ENCODE measurements at regions not wholly inside any gene's neighbourhood (a gene's known extent, or its start where the extent isn't known, plus 50 kb on each side); places are given as distances from the start of the nearest gene placed in this dataset.

DNA sequence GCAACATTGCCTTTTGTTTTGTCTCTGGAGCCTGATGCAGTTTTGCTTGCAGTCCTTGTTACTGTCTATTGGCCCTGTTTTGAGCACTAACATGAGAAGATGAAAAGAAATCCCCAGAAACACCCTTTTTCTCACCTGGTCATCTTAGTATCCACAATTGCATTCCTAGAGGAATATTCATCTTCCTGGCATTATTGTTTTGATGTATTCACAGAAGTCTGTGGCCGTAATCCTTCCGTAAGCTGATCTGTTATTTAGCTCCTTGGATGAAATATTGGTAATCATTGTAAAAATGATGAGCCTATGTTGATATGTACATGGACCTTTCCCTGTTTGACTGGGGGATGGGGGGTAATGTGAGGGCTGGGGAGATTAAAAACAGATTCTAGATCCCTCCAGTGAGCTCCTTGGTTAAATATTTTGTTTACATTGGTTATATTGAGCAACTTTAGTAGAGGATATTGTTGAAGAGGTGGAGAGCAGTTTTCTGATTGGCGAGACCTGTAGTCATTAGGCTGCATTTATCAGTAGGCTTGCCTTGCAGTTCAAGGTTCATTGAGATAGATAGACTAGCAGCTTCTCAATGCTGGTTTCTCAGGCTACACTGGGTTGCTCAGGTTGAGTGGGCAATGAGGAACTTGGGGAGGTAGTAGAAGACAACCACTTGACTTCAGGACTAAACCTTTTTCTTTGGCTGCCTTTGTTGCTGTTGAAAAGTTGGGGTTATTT, 117.5 kb downstream of the MACIR start:
- Histone ChIP-seq H3K4me2 (ENCODE audit: low read length) (no peak overlapping the region), H3K27ac (ENCODE audit: low read length) (no peak overlapping the region), H3F3A (ENCODE audit: insufficient read depth, low read length, poor library complexity, severe bottlenecking) (no peaks in the 10 kb centered on the region), H3K9ac (ENCODE audit: low read length) (no peak overlapping the region), H3K36me3 (ENCODE audit: insufficient read depth, low read length) (no peaks in the 10 kb centered on the region), H3K9me2 (ENCODE audit: insufficient read depth, low read length) (no peaks in the 10 kb centered on the region), H3K79me2 (replicated peaks; ENCODE audit: insufficient read depth, low read length) (no peaks in the 10 kb centered on the region), H3K27me3 (ENCODE audit: insufficient read depth, low read depth, low read length) (no peaks in the 10 kb centered on the region), H3K4me3 (ENCODE audit: low read length) (no peak overlapping the region), H2AFZ (ENCODE audit: low read depth, low read length) (no peak overlapping the region), H3K9me3 (ENCODE audit: low read length) (no peaks in the 10 kb centered on the region), H4K20me1 (ENCODE audit: insufficient read depth) (no peaks in the 10 kb centered on the region)
- no peak for TF ChIP-seq TAF1 (IDR thresholded peaks at IDR 0.05; ENCODE audit: low read depth)
- no peak for TF ChIP-seq RAD21 (conservative IDR thresholded peaks at IDR 0.05)
- TF ChIP-seq REST (IDR thresholded peaks at IDR 0.05; ENCODE audit: borderline replicate concordance) = no peak
- no peak for TF ChIP-seq EP300 (conservative IDR thresholded peaks at IDR 0.05; ENCODE audit: poor library complexity, severe bottlenecking)
- TF ChIP-seq EZH2 (IDR thresholded peaks at IDR 0.05; ENCODE audit: borderline replicate concordance, insufficient read depth, low read length, poor library complexity, severe bottlenecking) = no peak
- no peak for TF ChIP-seq POLR2AphosphoS5 (IDR thresholded peaks at IDR 0.05)
- no peak for TF ChIP-seq MXI1 (conservative IDR thresholded peaks at IDR 0.05; ENCODE audit: poor library complexity, severe bottlenecking)
- TF ChIP-seq SMC3 (conservative IDR thresholded peaks at IDR 0.05; ENCODE audit: poor library complexity) = no peak
- TF ChIP-seq, protein P1, sequence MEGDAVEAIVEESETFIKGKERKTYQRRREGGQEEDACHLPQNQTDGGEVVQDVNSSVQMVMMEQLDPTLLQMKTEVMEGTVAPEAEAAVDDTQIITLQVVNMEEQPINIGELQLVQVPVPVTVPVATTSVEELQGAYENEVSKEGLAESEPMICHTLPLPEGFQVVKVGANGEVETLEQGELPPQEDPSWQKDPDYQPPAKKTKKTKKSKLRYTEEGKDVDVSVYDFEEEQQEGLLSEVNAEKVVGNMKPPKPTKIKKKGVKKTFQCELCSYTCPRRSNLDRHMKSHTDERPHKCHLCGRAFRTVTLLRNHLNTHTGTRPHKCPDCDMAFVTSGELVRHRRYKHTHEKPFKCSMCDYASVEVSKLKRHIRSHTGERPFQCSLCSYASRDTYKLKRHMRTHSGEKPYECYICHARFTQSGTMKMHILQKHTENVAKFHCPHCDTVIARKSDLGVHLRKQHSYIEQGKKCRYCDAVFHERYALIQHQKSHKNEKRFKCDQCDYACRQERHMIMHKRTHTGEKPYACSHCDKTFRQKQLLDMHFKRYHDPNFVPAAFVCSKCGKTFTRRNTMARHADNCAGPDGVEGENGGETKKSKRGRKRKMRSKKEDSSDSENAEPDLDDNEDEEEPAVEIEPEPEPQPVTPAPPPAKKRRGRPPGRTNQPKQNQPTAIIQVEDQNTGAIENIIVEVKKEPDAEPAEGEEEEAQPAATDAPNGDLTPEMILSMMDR (IDR thresholded peaks at IDR 0.05; ENCODE audit: poor library complexity, severe bottlenecking) = no peak

DNA sequence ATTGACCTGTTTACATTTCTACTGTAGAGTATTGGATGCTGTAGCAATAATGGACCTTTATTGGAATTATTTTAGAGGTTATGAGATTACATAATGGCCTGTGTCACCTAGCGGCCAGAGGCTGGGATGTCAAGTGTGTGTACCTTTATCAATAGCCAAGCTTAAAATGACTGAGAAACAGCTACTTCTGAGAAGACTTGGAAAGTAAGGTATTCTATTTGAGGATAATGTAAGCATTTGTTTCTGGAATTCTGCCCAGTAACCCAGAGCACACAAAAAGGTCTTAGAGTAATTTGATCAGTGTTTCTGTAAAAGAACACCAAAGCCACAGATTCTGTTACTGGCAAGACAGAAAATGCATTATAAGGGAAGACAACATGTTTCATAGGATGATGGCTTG, 116.8 kb downstream of the MACIR start:
- H3K27ac ChIP-seq (ENCODE audit: low read length) = no peak overlapping the region
- no peaks in the 10 kb centered on the region for H4K20me1 ChIP-seq (ENCODE audit: insufficient read depth)
- no peak overlapping the region for H3K4me3 ChIP-seq (ENCODE audit: low read length)
- no peaks in the 10 kb centered on the region for H3F3A ChIP-seq (ENCODE audit: insufficient read depth, low read length, poor library complexity, severe bottlenecking)
- no peaks in the 10 kb centered on the region for H3K79me2 ChIP-seq (replicated peaks; ENCODE audit: insufficient read depth, low read length)
- no peak overlapping the region for H3K4me2 ChIP-seq (ENCODE audit: low read length)
- H3K9ac ChIP-seq (ENCODE audit: low read length) = no peak overlapping the region
- no peaks in the 10 kb centered on the region for H3K9me3 ChIP-seq (ENCODE audit: low read length)
- H3K9me2 ChIP-seq (ENCODE audit: insufficient read depth, low read length) = no peaks in the 10 kb centered on the region
- no peak overlapping the region for H2AFZ ChIP-seq (ENCODE audit: low read depth, low read length)
- no peaks in the 10 kb centered on the region for H3K36me3 ChIP-seq (ENCODE audit: insufficient read depth, low read length)
- H3K27me3 ChIP-seq (ENCODE audit: insufficient read depth, low read depth, low read length) = no peaks in the 10 kb centered on the region
- TF ChIP-seq EP300 (conservative IDR thresholded peaks at IDR 0.05; ENCODE audit: poor library complexity, severe bottlenecking) (no peak), REST (IDR thresholded peaks at IDR 0.05; ENCODE audit: borderline replicate concordance) (no peak), EZH2 (IDR thresholded peaks at IDR 0.05; ENCODE audit: borderline replicate concordance, insufficient read depth, low read length, poor library complexity, severe bottlenecking) (no peak), POLR2AphosphoS5 (IDR thresholded peaks at IDR 0.05) (no peak)
